HCT116 (cell line): ENCODE measurements at regions not wholly inside any gene's neighbourhood (a gene's known extent, or its start where the extent isn't known, plus 50 kb on each side); places are given as distances from the start of the nearest gene placed in this dataset.

Source experiments
- ATAC-seq: fragments of 200-7000 bp; cut with Tn5 transposase; 2 replicates; pipeline ENCODE4 v1.9.1; 2020; ENCODE audit warnings: mild to moderate bottlenecking, moderate library complexity
- BruUV-seq: library from RNA; stranded (reverse); fragments of 400-500 nt; replicated peaks from 2 replicates; lab custom pipeline; 2021; lab: Mats Ljungman, UMichigan
- CTCF ChIA-PET: fragments of 300-600 bp; sonication (Branson Sonifier 250); formaldehyde crosslinking; loops from one replicate; lab custom pipeline; 2021; ENCODE audit warnings: antibody characterized with exemption; lab: Charles Lee
- POLR2A ChIA-PET: fragments of 300-600, 350-600 bp; sonication (Branson Sonifier 250); formaldehyde crosslinking; loops from one replicate; lab custom pipeline; 2021; ENCODE audit warnings: antibody characterized with exemption; lab: Charles Lee
- RAD21 ChIA-PET, 2 experiments: fragments of 300-600 bp; sonication (Branson Sonifier 250); formaldehyde crosslinking; loops; one replicate each; lab custom pipeline; 2023; ENCODE audit warnings: low total read pairs in 2 of 2; ENCODE audit not compliant: uncharacterized antibody in 2 of 2, unreplicated experiment in 2 of 2, low non-redundant PET in 1 of 2; lab: Charles Lee
- DNase-seq: peaks from one replicate; pipeline ENCODE4 v3.0.0-alpha.2; 2010; ENCODE audit warnings: low read depth, low spot score
- H2AFZ ChIP-seq: fragments of 200-600 bp; shearing (Covaris generic), sonication (generic); 2 replicates; pipeline ENCODE4 v1.6.1; 2017; ENCODE audit warnings: low read depth, mixed run types, mixed read lengths, antibody characterized with exemption, low read length; ENCODE audit not compliant: poor library complexity, severe bottlenecking
- H3K27ac ChIP-seq: 2 replicates; pipeline ENCODE4 v1.5.1; 2012; ENCODE audit warnings: low read depth, low read length
- H3K27me3 ChIP-seq: fragments of 200-600 bp; sonication (generic); 2 replicates; pipeline ENCODE4 v1.6.1; 2016; ENCODE audit warnings: mixed run types, low read length, mixed read lengths; ENCODE audit not compliant: insufficient read depth
- H3K36me3 ChIP-seq, 2 experiments: fragments of 200-500 bp in 1 of 2; fragments of 200-600 bp in 1 of 2; sonication (Bioruptor generic) in 1 of 2; sonication (generic) in 1 of 2; 2 replicates each; pipeline versions ENCODE4 v1.5.1 to v1.6.1; 2014 to 2016; ENCODE audit warnings: low read length in 2 of 2, inconsistent platforms in 1 of 2, mixed read lengths in 1 of 2, mixed run types in 1 of 2; ENCODE audit not compliant: insufficient read depth in 2 of 2, control insufficient read depth in 1 of 2
- H3K4me1 ChIP-seq, 2 experiments: fragments of 200-600 bp in 1 of 2; sonication (generic) in 1 of 2; 2 replicates each; pipeline versions ENCODE4 v1.5.1 to v1.6.1; 2012 to 2017; ENCODE audit warnings: low read length in 2 of 2, inconsistent platforms in 1 of 2, mild to moderate bottlenecking in 1 of 2, mixed read lengths in 1 of 2, mixed run types in 1 of 2, moderate library complexity in 1 of 2; ENCODE audit not compliant: insufficient read depth in 2 of 2, control insufficient read depth in 1 of 2
- H3K4me2 ChIP-seq: fragments of 200-600 bp; sonication (generic); 2 replicates; pipeline ENCODE4 v1.6.1; 2017; ENCODE audit warnings: mixed run types, low read length, mixed read lengths
- H3K4me3 ChIP-seq, 2 experiments: fragments of 200-600 bp in 1 of 2; sonication (generic) in 1 of 2; replicated peaks in 1 of 2; 2 replicates each; pipeline ENCODE4 v1.5.1; 2011 to 2016; ENCODE audit warnings: low read length in 2 of 2, control low read depth in 1 of 2, low read depth in 1 of 2, mild to moderate bottlenecking in 1 of 2, mixed read lengths in 1 of 2, mixed run types in 1 of 2
- H3K79me2 ChIP-seq: fragments of 200-600 bp; sonication (generic); 2 replicates; pipeline ENCODE4 v1.6.1; 2017; ENCODE audit warnings: mild to moderate bottlenecking, mixed run types, low read length, moderate library complexity, mixed read lengths; ENCODE audit not compliant: insufficient read depth
- H3K9ac ChIP-seq: fragments of 200-600 bp; sonication (generic); 2 replicates; pipeline ENCODE4 v1.6.1; 2016; ENCODE audit warnings: low read length, mixed read lengths
- H3K9me2 ChIP-seq: fragments of 200-600 bp; sonication (generic), shearing (Covaris generic); 2 replicates; pipeline ENCODE4 v1.6.1; 2017; ENCODE audit warnings: mixed run types, mild to moderate bottlenecking, moderate library complexity; ENCODE audit not compliant: insufficient read depth
- H3K9me3 ChIP-seq, 2 experiments: fragments of 200-500 bp in 1 of 2; fragments of 200-600 bp in 1 of 2; sonication (Bioruptor generic) in 1 of 2; sonication (generic) in 1 of 2; 2 replicates each; pipeline ENCODE4 v1.6.1; 2014 to 2017; ENCODE audit warnings: low read length in 2 of 2, mixed read lengths in 2 of 2, inconsistent platforms in 1 of 2, low read depth in 1 of 2, mild to moderate bottlenecking in 1 of 2, mixed run types in 1 of 2, moderate library complexity in 1 of 2; ENCODE audit not compliant: control insufficient read depth in 1 of 2, insufficient read depth in 1 of 2
- H4K20me1 ChIP-seq: fragments of 200-600 bp; sonication (generic), shearing (Covaris generic); 2 replicates; pipeline ENCODE4 v1.6.1; 2017; ENCODE audit warnings: mixed run types, mild to moderate bottlenecking, moderate library complexity; ENCODE audit not compliant: insufficient read depth
- EGR1 ChIP-seq: IDR thresholded peaks from 2 replicates; pipeline ENCODE4 v1.6.1; 2012; ENCODE audit warnings: low read depth
- EZH2 ChIP-seq: fragments of 200-600 bp; sonication (generic); IDR thresholded peaks from 2 replicates; pipeline ENCODE4 v1.6.1; 2017; ENCODE audit warnings: antibody characterized with exemption, mixed run types
- POLR2A ChIP-seq: IDR thresholded peaks from 2 replicates; pipeline ENCODE4 v1.7.0; 2011; ENCODE audit warnings: borderline replicate concordance; ENCODE audit not compliant: insufficient read depth, insufficient read length; ENCODE audit errors: extremely low read depth
- POLR2AphosphoS5 ChIP-seq: IDR thresholded peaks from 2 replicates; pipeline ENCODE4 v1.6.1; 2011; ENCODE audit warnings: mild to moderate bottlenecking, low read depth, low read length, moderate library complexity
- TCF7L2 ChIP-seq: IDR thresholded peaks from 2 replicates; pipeline ENCODE4 v1.7.0; 2011; ENCODE audit warnings: borderline replicate concordance, inconsistent platforms; ENCODE audit not compliant: insufficient read depth, insufficient read length; ENCODE audit errors: extremely low read depth
- YY1 ChIP-seq: IDR thresholded peaks from 2 replicates; pipeline ENCODE4 v1.6.1; 2011; ENCODE audit warnings: low read length, low read depth, moderate library complexity, mild to moderate bottlenecking; ENCODE audit not compliant: insufficient replicate concordance; ENCODE audit errors: extremely low read depth
- intact Hi-C: fragments of 100-400 bp; cut with micrococcal nuclease; formaldehyde crosslinking; loops from 2 replicates; pipeline ENCODE4 v1.10.0; 2022
- TF ChIP-seq, protein P1 (sequence below): IDR thresholded peaks from 2 replicates; pipeline ENCODE4 v1.6.1; 2012

DNA sequence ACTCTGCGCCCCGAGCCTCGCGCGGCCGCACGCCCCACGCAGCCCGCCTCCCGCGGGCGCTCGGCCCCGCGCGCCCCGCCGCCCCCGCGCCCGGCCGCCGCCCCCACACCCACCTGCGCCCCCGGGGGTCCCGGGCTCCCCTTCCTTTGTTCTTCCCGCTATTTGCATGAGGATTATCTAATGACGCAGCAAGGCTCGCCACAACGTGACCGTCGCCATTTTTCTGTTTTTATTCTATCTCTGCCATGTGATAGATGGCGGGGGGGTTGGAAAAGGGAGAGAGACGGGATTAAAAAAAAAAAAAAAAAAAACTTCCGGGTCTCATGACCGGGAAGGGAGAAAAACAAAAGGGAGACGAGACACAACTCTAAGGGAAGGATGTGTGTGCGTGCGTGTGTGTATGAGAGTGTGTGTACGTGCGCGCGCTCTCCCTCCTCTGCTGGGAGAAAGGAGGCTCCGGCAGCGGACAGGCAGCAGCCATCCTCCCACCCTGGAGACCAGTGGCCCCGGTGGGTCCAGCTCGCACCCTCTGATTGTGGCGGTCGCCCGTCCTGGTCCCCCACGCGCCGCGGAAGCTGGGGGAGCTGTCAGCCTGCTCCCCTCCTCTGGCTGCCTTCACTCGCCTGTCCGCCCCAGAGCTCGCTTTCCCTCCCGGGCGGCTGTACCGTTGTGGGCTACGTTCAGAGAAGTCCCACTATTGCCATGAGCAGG lies 80.4 kb upstream of the AK4 start:
- Histone ChIP-seq H3K4me3 (peak overlapping the region; percentile 68 to 76), H3K4me2 (peak overlapping the region; percentile 92), H3K4me1 (peaks cover 10 to 23% of the 10 kb centered on the region in 2 experiments; a peak in 3 of 4 replicates), H3K36me3 (no peaks in the 10 kb centered on the region), H3K9me3 (no peaks in the 10 kb centered on the region), H4K20me1 (no peaks in the 10 kb centered on the region), H3K9me2 (no peaks in the 10 kb centered on the region), H3K27me3 (no peaks in the 10 kb centered on the region), H3K79me2 (no peaks in the 10 kb centered on the region), H2AFZ (peak overlapping the region; percentile 96), H3K27ac (peak overlapping the region; percentile 94), H3K9ac (peak overlapping the region; percentile 79)
- TF ChIP-seq TCF7L2: peak; percentile 57
- peak; percentile 50; the same call in 1 of the 2 replicates for TF ChIP-seq POLR2AphosphoS5
- TF ChIP-seq YY1: peak; percentile 81
- TF ChIP-seq, protein P1, sequence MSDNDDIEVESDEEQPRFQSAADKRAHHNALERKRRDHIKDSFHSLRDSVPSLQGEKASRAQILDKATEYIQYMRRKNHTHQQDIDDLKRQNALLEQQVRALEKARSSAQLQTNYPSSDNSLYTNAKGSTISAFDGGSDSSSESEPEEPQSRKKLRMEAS: peak; percentile 75
- no peak for TF ChIP-seq POLR2A
- no peak for TF ChIP-seq EZH2
- TF ChIP-seq EGR1: peak; percentile 49; the same call in 1 of the 2 replicates
- TSS peak; percentile 94 for BruUV-seq
- POLR2A ChIA-PET: no interaction called here
- intact Hi-C loops: loop anchor here (10.0 kb wide), 3 partner anchors 77 to 1177 kb away; partner anchors contain the start of genes AK4, LEPR and LEPROT
- peak; percentile 46 for DNase-seq
- CTCF ChIA-PET: no interaction called here
- peak; percentile 34 for ATAC-seq
- RAD21 ChIA-PET: no interaction called here
